ENCODE measurements at regions not wholly inside any gene's neighbourhood (a gene's known extent, or its start where the extent isn't known, plus 50 kb on each side); places are given as distances from the start of the nearest gene placed in this dataset.

DNA sequence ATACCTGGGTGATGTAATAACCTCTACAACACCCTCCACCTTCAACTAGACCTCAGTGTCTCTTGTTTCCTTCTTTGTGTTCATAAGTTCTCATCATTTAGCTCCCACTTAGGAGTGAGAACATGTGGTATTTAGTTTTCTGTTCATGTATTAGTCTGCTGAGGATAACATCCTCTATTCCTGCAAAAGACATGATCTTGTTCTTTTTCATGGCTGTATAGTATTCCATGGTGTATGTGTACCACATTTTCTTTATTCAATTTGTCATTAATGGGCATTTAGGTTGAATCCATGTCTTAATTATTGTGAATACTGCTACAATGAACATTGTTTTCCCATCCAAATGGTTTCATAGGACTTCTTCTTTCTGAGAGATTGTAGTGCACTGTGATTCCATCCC, 135.7 kb downstream of the MBL2 start:
- Mint-ChIP-seq H3K27me3 (ENCODE audit: unreplicated experiment) (no peaks in the 10 kb centered on the region), H3K36me3 (ENCODE audit: insufficient read depth, unreplicated experiment) (no peaks in the 10 kb centered on the region), H3K27ac (ENCODE audit: unreplicated experiment) (no peak overlapping the region), H3K4me1 (ENCODE audit: low read depth, unreplicated experiment) (peaks cover 34% of the 10 kb centered on the region), H3K9me3 (ENCODE audit: low read depth, unreplicated experiment) (no peaks in the 10 kb centered on the region), H3K4me3 (ENCODE audit: low read depth, unreplicated experiment) (no peak overlapping the region)
- BruUV-seq (replicated peaks), result no TSS peak
- no peak for TF ChIP-seq CTCF (IDR thresholded peaks at IDR 0.05; ENCODE audit: unreplicated experiment)
- no peak for DNase-seq
- intact Hi-C loops (cut with micrococcal nuclease; ENCODE audit: unreplicated experiment), result loop anchor here (2.0 to 5.0 kb wide), 2 partner anchors 40 to 328 kb away; no protein-coding TSS in a partner anchor
- CTCF ChIA-PET, result no interaction called here

- H3K36me3 Mint-ChIP-seq (ENCODE audit: insufficient read depth, unreplicated experiment), result no peaks in the 10 kb centered on the region
- no peak overlapping the region for H3K27ac Mint-ChIP-seq (ENCODE audit: unreplicated experiment)
- TF ChIP-seq CTCF (IDR thresholded peaks at IDR 0.05; ENCODE audit: unreplicated experiment), result no peak
- no peaks in the 10 kb centered on the region for H3K9me3 Mint-ChIP-seq (ENCODE audit: low read depth, unreplicated experiment)
- no peaks in the 10 kb centered on the region for H3K27me3 Mint-ChIP-seq (ENCODE audit: unreplicated experiment)
- intact Hi-C loops (cut with micrococcal nuclease; ENCODE audit: unreplicated experiment), result loop anchor here (2.0 to 5.0 kb wide), 2 partner anchors 40 to 329 kb away; no protein-coding TSS in a partner anchor
- H3K4me3 Mint-ChIP-seq (ENCODE audit: low read depth, unreplicated experiment), result no peak overlapping the region
- DNase-seq, result peak; percentile 59
- peaks cover 41% of the 10 kb centered on the region for H3K4me1 Mint-ChIP-seq (ENCODE audit: low read depth, unreplicated experiment)
- CTCF ChIA-PET, result interaction anchor here (0.6 to 1.0 kb wide), 4 partner anchors 11 to 72 kb away, joined by 3 read pairs; no protein-coding TSS in a partner anchor
- no TSS peak for BruUV-seq (replicated peaks)
Measured at GRCh38 chr10:52637592-52637991, 135.0 kb downstream of the MBL2 start.

DNA sequence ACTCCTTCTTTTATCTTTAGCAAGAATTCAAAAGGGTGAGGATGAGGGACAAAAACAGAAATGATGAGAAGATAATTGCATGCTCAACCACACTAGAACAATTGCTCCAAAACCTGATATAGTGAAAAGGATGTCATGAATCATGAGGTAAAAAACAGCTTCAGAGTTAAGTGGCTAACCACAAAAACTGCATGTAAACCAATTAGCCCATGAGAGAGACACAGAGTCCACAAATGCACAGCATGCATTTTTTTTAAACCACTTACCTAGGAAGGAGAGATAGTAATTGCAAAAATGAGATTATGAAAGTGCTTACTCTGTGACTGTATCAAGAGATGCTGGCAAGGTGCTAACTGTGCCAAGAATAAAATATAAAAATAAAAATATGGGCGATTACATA, 132.9 kb downstream of the MBL2 start:
- Mint-ChIP-seq H3K9me3 (ENCODE audit: low read depth, unreplicated experiment) (no peaks in the 10 kb centered on the region), H3K27me3 (ENCODE audit: unreplicated experiment) (no peaks in the 10 kb centered on the region), H3K36me3 (ENCODE audit: insufficient read depth, unreplicated experiment) (no peaks in the 10 kb centered on the region), H3K4me1 (ENCODE audit: low read depth, unreplicated experiment) (peaks cover 44% of the 10 kb centered on the region), H3K27ac (ENCODE audit: unreplicated experiment) (no peak overlapping the region), H3K4me3 (ENCODE audit: low read depth, unreplicated experiment) (no peak overlapping the region)
- intact Hi-C loops (cut with micrococcal nuclease; ENCODE audit: unreplicated experiment), result loop anchor here (5.0 kb wide), 1 partner anchor 42 kb away; no protein-coding TSS in a partner anchor
- no peak for DNase-seq
- CTCF ChIA-PET, result no interaction called here
- BruUV-seq (replicated peaks), result no TSS peak
- TF ChIP-seq CTCF (IDR thresholded peaks at IDR 0.05; ENCODE audit: unreplicated experiment), result no peak

GRCh38 chr10:52642208-52642607, 130.4 kb downstream of the MBL2 start:
- intact Hi-C loops (cut with micrococcal nuclease; ENCODE audit: unreplicated experiment), result no loop called here
- H3K9me3 Mint-ChIP-seq (ENCODE audit: low read depth, unreplicated experiment), result no peaks in the 10 kb centered on the region
- no peak for DNase-seq

More at GRCh38 chr10:52642208-52642607, 130.4 kb downstream of the MBL2 start:
- CTCF ChIA-PET, result no interaction called here
- Mint-ChIP-seq H3K27ac (ENCODE audit: unreplicated experiment) (no peak overlapping the region), H3K4me1 (ENCODE audit: low read depth, unreplicated experiment) (peaks cover 41% of the 10 kb centered on the region), H3K36me3 (ENCODE audit: insufficient read depth, unreplicated experiment) (no peaks in the 10 kb centered on the region), H3K27me3 (ENCODE audit: unreplicated experiment) (no peaks in the 10 kb centered on the region), H3K4me3 (ENCODE audit: low read depth, unreplicated experiment) (no peak overlapping the region)
- no TSS peak for BruUV-seq (replicated peaks)
- no peak for TF ChIP-seq CTCF (IDR thresholded peaks at IDR 0.05; ENCODE audit: unreplicated experiment)
